M059J (cell line): ENCODE measurements at regions not wholly inside any gene's neighbourhood (a gene's known extent, or its start where the extent isn't known, plus 50 kb on each side); places are given as distances from the start of the nearest gene placed in this dataset.
A peak's percentile ranks its signal among the peaks of the same experiment; 100 is the strongest.

Experiments used
- DNase-seq: peaks from one replicate; pipeline ENCODE4 v3.0.0-alpha.2; 2012; ENCODE audit warnings: low read depth

DNA sequence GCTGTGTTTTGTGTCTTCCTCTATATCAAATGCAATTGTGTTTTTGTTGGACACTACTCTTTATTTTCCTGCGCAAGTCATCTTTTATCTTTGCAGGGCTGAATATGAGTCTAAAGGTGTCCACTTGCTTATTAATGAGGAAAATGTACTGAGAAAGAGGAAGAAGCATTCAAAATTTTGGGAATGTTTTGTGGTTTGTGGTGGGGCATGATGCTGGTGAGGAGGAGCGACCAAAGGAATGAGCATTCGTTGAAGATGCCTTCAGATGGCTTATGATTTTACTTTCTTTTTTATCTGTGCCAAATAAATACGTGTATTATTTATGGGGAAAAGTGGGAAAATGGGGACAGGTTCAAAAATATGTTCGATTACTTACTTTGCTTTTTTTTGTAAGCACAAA lies 63.9 kb upstream of the SMIM21 start:
- DNase-seq: no peak

GRCh38 chr18:75489493-75490190 lies 62.1 kb upstream of the SMIM21 start:
- DNase-seq: peak; percentile 95

GRCh38 chr18:75483662-75484061 lies 56.2 kb upstream of the SMIM21 start:
- no peak for DNase-seq

- DNase-seq: no peak
Observed at GRCh38 chr18:75482880-75483279, 55.4 kb upstream of the SMIM21 start.

DNA sequence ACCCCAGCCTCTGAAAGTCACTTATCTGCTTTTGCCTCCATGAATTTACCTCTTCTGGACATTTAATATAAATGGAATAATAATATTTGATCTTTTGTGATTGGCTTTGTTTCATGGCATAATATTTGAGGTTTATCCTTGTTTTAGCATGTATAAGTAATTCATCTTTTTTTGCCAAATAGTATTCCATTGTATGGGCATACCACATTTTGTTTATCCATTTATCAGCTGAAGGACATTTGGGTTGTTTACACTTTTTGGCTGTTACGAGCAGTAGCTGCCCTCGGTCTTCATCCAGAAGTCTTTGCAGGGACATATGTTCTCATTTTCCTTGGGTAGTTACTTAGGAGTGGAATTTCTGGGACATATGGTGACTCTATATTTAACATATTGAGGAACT lies 53.0 kb upstream of the SMIM21 start:
- DNase-seq: no peak

- DNase-seq: peak; percentile 62
Observed at GRCh38 chr18:75478996-75479880, 51.7 kb upstream of the SMIM21 start.

GRCh38 chr18:75477900-75478299 lies 50.4 kb upstream of the SMIM21 start:
- peak; percentile 57 for DNase-seq
